Endodermal cell (in vitro differentiated cells): ENCODE measurements at regions not wholly inside any gene's neighbourhood (a gene's known extent, or its start where the extent isn't known, plus 50 kb on each side); places are given as distances from the start of the nearest gene placed in this dataset.

Source experiments
- DNase-seq: peaks from one replicate; pipeline ENCODE4 v3.0.0-alpha.2; 2017
- H3K27ac ChIP-seq: 2 replicates; pipeline ENCODE4 v1.5.1; 2013; ENCODE audit warnings: mild to moderate bottlenecking, low read depth, low read length, moderate library complexity
- H3K27me3 ChIP-seq: 2 replicates; pipeline ENCODE4 v1.6.1; 2013; ENCODE audit warnings: mild to moderate bottlenecking, low read length, moderate library complexity; ENCODE audit not compliant: insufficient read depth, control insufficient read depth, poor library complexity, severe bottlenecking
- H3K36me3 ChIP-seq: 2 replicates; pipeline ENCODE4 v1.7.0; 2013; ENCODE audit warnings: mild to moderate bottlenecking, low read length, moderate library complexity; ENCODE audit not compliant: control insufficient read depth, insufficient read depth
- H3K4me1 ChIP-seq: one replicate; pipeline ENCODE4 v1.7.0; 2013; ENCODE audit warnings: low read length; ENCODE audit not compliant: control insufficient read depth, insufficient read depth
- H3K4me3 ChIP-seq: 2 replicates; pipeline ENCODE4 v1.5.1; 2013; ENCODE audit warnings: mild to moderate bottlenecking, low read length, moderate library complexity
- H3K9ac ChIP-seq: 2 replicates; pipeline ENCODE4 v1.6.1; 2013; ENCODE audit warnings: mild to moderate bottlenecking, low read length, moderate library complexity; ENCODE audit not compliant: poor library complexity, severe bottlenecking; ENCODE audit errors: extremely low read depth
- H3K9me3 ChIP-seq: 2 replicates; pipeline ENCODE4 v1.6.1; 2013; ENCODE audit warnings: mild to moderate bottlenecking, low read length, moderate library complexity; ENCODE audit not compliant: control insufficient read depth
- H3K27ac Mint-ChIP-seq: 2 replicates; pipeline ENCODE4 v1.8.0; 2020; ENCODE audit warnings: mixed read lengths
- H3K27me3 Mint-ChIP-seq: 2 replicates; pipeline ENCODE4 v1.8.0; 2021; ENCODE audit warnings: mild to moderate bottlenecking, mixed read lengths; ENCODE audit not compliant: insufficient read depth
- H3K36me3 Mint-ChIP-seq: 2 replicates; pipeline ENCODE4 v1.8.0; 2020; ENCODE audit warnings: low read depth, mixed read lengths
- H3K4me1 Mint-ChIP-seq: 2 replicates; pipeline ENCODE4 v1.8.0; 2020; ENCODE audit warnings: mixed read lengths
- H3K4me3 Mint-ChIP-seq: 2 replicates; pipeline ENCODE4 v1.8.0; 2020; ENCODE audit warnings: mild to moderate bottlenecking, moderate library complexity, mixed read lengths
- H3K9me3 Mint-ChIP-seq: 2 replicates; pipeline ENCODE4 v1.8.0; 2020; ENCODE audit warnings: mild to moderate bottlenecking, mixed read lengths
- WGBS, 2 experiments: methylation state at CpG; one replicate each; pipeline versions ENCODE4 v1.1.5 to v1.1.7; 2013; ENCODE audit warnings: missing lambda C conversion rate in 2 of 2, mixed read lengths in 1 of 2; ENCODE audit not compliant: insufficient coverage in 1 of 2, insufficient read length in 1 of 2; 5-methylcytosine and 5-hydroxymethylcytosine counted together
- TF ChIP-seq, protein P1 (sequence below): fragments of 200-600 bp; sonication (generic); conservative IDR thresholded peaks from 2 replicates; pipeline ENCODE4 v1.5.0; 2021; ENCODE audit warnings: antibody characterized with exemption, mild to moderate bottlenecking

DNA sequence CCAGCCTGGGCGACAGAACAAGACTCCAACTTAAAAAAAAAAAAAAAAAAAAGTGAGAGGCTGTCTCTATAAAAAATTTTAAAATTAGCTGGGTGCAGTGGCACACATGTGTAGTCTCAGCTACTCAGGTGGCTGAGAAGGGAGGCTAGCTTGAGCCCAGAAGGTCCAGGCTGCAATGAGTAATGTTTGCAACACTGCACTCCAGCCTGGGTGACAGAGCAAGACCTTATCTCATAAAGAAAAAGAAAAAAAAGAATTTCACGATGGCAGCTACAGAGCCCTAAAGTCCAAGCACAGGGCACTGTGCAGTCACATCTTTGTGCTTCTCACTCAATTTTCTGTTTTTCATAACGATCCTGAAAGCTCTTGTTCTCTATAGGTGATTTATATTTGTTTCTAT, 209.5 kb upstream of the KCTD7 start:
- H3K4me1 Mint-ChIP-seq, result no peaks in the 10 kb centered on the region
- H3K27me3 Mint-ChIP-seq, result no peaks in the 10 kb centered on the region
- H3K27ac Mint-ChIP-seq, result no peak overlapping the region
- no peak for DNase-seq
- Histone ChIP-seq H3K9ac (no peak overlapping the region), H3K36me3 (no peaks in the 10 kb centered on the region), H3K4me1 (no peaks in the 10 kb centered on the region), H3K9me3 (no peaks in the 10 kb centered on the region), H3K27ac (no peak overlapping the region), H3K4me3 (no peak overlapping the region), H3K27me3 (no peaks in the 10 kb centered on the region)
- no peak overlapping the region for H3K4me3 Mint-ChIP-seq
- H3K9me3 Mint-ChIP-seq, result no peaks in the 10 kb centered on the region
- H3K36me3 Mint-ChIP-seq, result peaks cover 9% of the 10 kb centered on the region
- TF ChIP-seq, protein P1, sequence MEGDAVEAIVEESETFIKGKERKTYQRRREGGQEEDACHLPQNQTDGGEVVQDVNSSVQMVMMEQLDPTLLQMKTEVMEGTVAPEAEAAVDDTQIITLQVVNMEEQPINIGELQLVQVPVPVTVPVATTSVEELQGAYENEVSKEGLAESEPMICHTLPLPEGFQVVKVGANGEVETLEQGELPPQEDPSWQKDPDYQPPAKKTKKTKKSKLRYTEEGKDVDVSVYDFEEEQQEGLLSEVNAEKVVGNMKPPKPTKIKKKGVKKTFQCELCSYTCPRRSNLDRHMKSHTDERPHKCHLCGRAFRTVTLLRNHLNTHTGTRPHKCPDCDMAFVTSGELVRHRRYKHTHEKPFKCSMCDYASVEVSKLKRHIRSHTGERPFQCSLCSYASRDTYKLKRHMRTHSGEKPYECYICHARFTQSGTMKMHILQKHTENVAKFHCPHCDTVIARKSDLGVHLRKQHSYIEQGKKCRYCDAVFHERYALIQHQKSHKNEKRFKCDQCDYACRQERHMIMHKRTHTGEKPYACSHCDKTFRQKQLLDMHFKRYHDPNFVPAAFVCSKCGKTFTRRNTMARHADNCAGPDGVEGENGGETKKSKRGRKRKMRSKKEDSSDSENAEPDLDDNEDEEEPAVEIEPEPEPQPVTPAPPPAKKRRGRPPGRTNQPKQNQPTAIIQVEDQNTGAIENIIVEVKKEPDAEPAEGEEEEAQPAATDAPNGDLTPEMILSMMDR, result no peak
- WGBS, 2 experiments, result 80 to 98% methylated on average over 1 to 3 of the region's 3 CpGs

DNA sequence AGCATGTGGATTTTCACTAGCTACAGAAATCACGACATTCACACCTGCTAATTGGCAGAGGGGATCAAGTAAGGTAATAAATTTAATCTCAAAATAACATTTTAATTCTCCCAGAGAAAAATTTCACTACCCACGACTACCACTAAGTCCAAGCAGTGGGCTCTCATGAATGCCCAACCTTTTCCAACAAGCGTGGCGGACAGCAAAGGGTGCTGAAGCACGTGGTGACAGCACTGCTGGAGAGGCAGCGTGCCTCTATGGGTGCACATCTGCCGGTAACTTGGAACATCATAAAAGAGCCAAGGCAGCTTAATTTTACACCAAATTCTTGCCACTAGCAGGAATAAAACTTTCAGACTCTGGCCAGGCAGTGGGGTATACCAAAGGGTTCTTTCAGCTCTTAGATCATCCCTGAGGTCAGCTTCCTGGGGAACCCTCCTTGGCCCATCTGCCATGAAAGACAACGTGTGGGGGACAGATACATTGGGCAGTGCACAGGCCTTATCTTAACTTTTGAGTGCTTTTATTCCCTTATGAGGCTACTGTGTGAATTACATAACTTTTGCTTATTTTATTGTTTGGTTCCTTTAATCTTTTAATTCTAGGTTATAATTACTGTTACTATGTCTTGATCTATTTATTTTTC, 206.7 kb upstream of the KCTD7 start:
- H3K9me3 Mint-ChIP-seq, result no peaks in the 10 kb centered on the region
- Histone ChIP-seq H3K4me1 (no peaks in the 10 kb centered on the region), H3K4me3 (no peak overlapping the region), H3K36me3 (no peaks in the 10 kb centered on the region), H3K27me3 (no peaks in the 10 kb centered on the region), H3K27ac (no peak overlapping the region), H3K9me3 (no peaks in the 10 kb centered on the region), H3K9ac (no peak overlapping the region)
- peaks cover 25% of the 10 kb centered on the region for H3K36me3 Mint-ChIP-seq
- TF ChIP-seq, protein P1, result no peak
- H3K4me3 Mint-ChIP-seq, result no peak overlapping the region
- no peaks in the 10 kb centered on the region for H3K4me1 Mint-ChIP-seq
- no peaks in the 10 kb centered on the region for H3K27me3 Mint-ChIP-seq
- H3K27ac Mint-ChIP-seq, result no peak overlapping the region
- DNase-seq, result no peak
- 92 to 95% methylated on average over 8 of the region's 8 CpGs for WGBS, 2 experiments

DNA sequence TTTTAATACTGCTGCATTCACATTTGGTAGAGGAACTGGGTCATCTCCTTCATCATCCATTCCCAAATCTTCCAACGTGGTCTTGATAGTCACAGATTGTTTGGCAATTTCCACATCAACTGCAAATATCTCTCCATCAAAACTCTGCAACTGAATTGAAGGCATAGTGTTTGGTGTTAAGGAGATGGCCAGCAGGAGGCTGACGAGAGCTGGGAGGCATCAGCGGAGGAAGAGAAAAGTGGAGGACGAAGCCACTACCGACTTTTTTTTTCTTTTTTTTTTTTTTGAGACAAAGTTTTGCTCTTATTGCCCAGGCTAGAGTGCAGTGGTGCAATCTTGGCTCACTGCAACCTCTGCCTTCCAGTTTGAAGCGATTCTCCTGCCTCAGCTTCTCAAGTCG, 205.0 kb upstream of the KCTD7 start:
- Histone ChIP-seq H3K36me3 (no peaks in the 10 kb centered on the region), H3K9me3 (no peaks in the 10 kb centered on the region), H3K9ac (no peak overlapping the region), H3K27ac (no peak overlapping the region), H3K4me1 (no peaks in the 10 kb centered on the region), H3K4me3 (no peak overlapping the region), H3K27me3 (no peaks in the 10 kb centered on the region)
- peak; percentile 57 for DNase-seq
- H3K4me3 Mint-ChIP-seq, result no peak overlapping the region
- no peaks in the 10 kb centered on the region for H3K9me3 Mint-ChIP-seq
- TF ChIP-seq, protein P1, result peak; percentile 58
- H3K27me3 Mint-ChIP-seq, result no peaks in the 10 kb centered on the region
- H3K27ac Mint-ChIP-seq, result no peak overlapping the region
- peaks cover 27% of the 10 kb centered on the region for H3K36me3 Mint-ChIP-seq
- WGBS, 2 experiments, result 91 to 94% methylated on average over 6 to 7 of the region's 7 CpGs
- H3K4me1 Mint-ChIP-seq, result no peaks in the 10 kb centered on the region
